ENCODE measurements at regions not wholly inside any gene's neighbourhood (a gene's known extent, or its start where the extent isn't known, plus 50 kb on each side); places are given as distances from the start of the nearest gene placed in this dataset.

DNA sequence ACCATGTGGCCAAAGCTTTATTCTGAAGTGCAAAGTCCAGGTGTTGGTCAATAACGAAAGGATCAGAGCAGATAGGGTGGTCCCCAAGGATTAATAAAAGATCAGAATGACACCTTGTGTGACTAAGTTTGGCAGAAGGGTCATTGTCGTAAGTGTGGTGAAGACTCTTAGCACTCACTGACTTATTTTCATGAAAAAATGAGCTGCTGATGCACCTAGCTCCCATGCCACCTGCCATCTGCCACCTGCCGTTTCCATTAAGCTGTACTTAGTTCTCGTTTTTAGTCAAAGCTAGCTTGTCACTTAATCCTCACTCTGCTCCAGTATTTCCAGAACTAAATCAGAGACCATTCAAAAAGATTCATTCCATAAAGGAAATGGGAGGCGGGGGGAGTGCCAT is 112.6 kb downstream of the SEC16B start:
- TF ChIP-seq, protein P1, sequence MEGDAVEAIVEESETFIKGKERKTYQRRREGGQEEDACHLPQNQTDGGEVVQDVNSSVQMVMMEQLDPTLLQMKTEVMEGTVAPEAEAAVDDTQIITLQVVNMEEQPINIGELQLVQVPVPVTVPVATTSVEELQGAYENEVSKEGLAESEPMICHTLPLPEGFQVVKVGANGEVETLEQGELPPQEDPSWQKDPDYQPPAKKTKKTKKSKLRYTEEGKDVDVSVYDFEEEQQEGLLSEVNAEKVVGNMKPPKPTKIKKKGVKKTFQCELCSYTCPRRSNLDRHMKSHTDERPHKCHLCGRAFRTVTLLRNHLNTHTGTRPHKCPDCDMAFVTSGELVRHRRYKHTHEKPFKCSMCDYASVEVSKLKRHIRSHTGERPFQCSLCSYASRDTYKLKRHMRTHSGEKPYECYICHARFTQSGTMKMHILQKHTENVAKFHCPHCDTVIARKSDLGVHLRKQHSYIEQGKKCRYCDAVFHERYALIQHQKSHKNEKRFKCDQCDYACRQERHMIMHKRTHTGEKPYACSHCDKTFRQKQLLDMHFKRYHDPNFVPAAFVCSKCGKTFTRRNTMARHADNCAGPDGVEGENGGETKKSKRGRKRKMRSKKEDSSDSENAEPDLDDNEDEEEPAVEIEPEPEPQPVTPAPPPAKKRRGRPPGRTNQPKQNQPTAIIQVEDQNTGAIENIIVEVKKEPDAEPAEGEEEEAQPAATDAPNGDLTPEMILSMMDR (IDR thresholded peaks at IDR 0.05): no peak
- TF ChIP-seq POLR2A (IDR thresholded peaks at IDR 0.05): no peak
